GM12878 (cell line): ENCODE measurements at regions not wholly inside any gene's neighbourhood (a gene's known extent, or its start where the extent isn't known, plus 50 kb on each side); places are given as distances from the start of the nearest gene placed in this dataset.

Experiments
- ATAC-seq: fragments of 200-7000 bp; cut with Tn5 transposase; 3 replicates; pipeline ENCODE4 v1.9.1; 2020; ENCODE audit warnings: mild to moderate bottlenecking, moderate library complexity
- BruUV-seq: library from RNA; stranded (reverse); fragments of 400-500 nt; replicated peaks from 2 replicates; lab custom pipeline; 2021; lab: Mats Ljungman, UMichigan
- CTCF ChIA-PET: fragments of 300-600 bp; sonication (Branson Sonifier 250); formaldehyde crosslinking; extraction: SDS; loops from one replicate; lab custom pipeline; 2021; ENCODE audit warnings: inconsistent platforms; lab: Yijun Ruan, JAX
- POLR2A ChIA-PET: fragments of 350-600 bp; formaldehyde crosslinking; extraction: SDS; loops from one replicate; lab custom pipeline; 2021; ENCODE audit warnings: inconsistent platforms; lab: Charles Lee
- RAD21 ChIA-PET: fragments of 300-600 bp; sonication (Branson Sonifier 250); formaldehyde crosslinking; loops from one replicate; lab custom pipeline; 2023; ENCODE audit warnings: antibody characterized with exemption; ENCODE audit not compliant: unreplicated experiment; lab: Charles Lee
- SMC1A ChIA-PET: fragments of 300-600 bp; sonication (Branson Sonifier 250); formaldehyde crosslinking; loops from one replicate; lab custom pipeline; 2023; ENCODE audit not compliant: unreplicated experiment, uncharacterized antibody; lab: Charles Lee
- DNase-seq: peaks from one replicate; pipeline ENCODE4 v3.0.0-alpha.2; 2011; ENCODE audit warnings: low read depth, low spot score
- FAIRE-seq: peaks from 3 replicates; lab custom pipeline; 2011; peaks lifted over from hg19 to GRCh38; lab: Jason Lieb, UNC
- H2AFZ ChIP-seq: 2 replicates; pipeline ENCODE4 v1.6.0; 2011; ENCODE audit warnings: low read depth, low read length, control low read depth; ENCODE audit not compliant: control insufficient read depth
- H3K27ac ChIP-seq: 2 replicates; pipeline ENCODE4 v1.5.1; 2011; ENCODE audit warnings: control low read depth; ENCODE audit not compliant: control insufficient read depth, insufficient read depth
- H3K27me3 ChIP-seq, 2 experiments: replicated peaks in 1 of 2; 2 replicates each; pipeline versions ENCODE4 v1.6.0 to v1.6.1; 2011; ENCODE audit warnings: low read length in 1 of 2; ENCODE audit not compliant: control insufficient read depth in 2 of 2, insufficient read depth in 2 of 2
- H3K36me3 ChIP-seq, 2 experiments: 2 replicates each; pipeline ENCODE4 v1.5.1; 2011; ENCODE audit warnings: low read length in 1 of 2; ENCODE audit not compliant: control insufficient read depth in 2 of 2, insufficient read depth in 2 of 2
- H3K4me1 ChIP-seq: 2 replicates; pipeline ENCODE4 v1.6.1; 2011; ENCODE audit warnings: mild to moderate bottlenecking, low read length, moderate library complexity, mixed read lengths; ENCODE audit not compliant: control insufficient read depth, insufficient read depth
- H3K4me2 ChIP-seq: 2 replicates; pipeline ENCODE4 v1.6.0; 2011; ENCODE audit warnings: control low read depth; ENCODE audit not compliant: control insufficient read depth, insufficient read depth
- H3K4me3 ChIP-seq: fragments of 200-600 bp; sonication (generic); 2 replicates; pipeline ENCODE4 v1.5.1; 2016
- H3K79me2 ChIP-seq: 2 replicates; pipeline ENCODE4 v1.6.0; 2011; ENCODE audit warnings: low read length; ENCODE audit not compliant: control insufficient read depth, insufficient read depth
- H3K9ac ChIP-seq: 2 replicates; pipeline ENCODE4 v1.8.0; 2011; ENCODE audit warnings: low read length, control low read depth, mixed read lengths; ENCODE audit not compliant: control insufficient read depth, insufficient read depth
- H3K9me3 ChIP-seq: replicated peaks from 3 replicates; pipeline ENCODE4 v1.5.1; 2011; ENCODE audit warnings: mild to moderate bottlenecking, low read length; ENCODE audit not compliant: control insufficient read depth, insufficient read depth
- H4K20me1 ChIP-seq: 2 replicates; pipeline ENCODE4 v1.6.0; 2011; ENCODE audit not compliant: control insufficient read depth, insufficient read depth
- CREB1 ChIP-seq: IDR thresholded peaks from 2 replicates; pipeline ENCODE4 v1.6.1; 2012; ENCODE audit warnings: low read depth, mild to moderate bottlenecking, inconsistent platforms
- EED ChIP-seq: sonication (generic); IDR thresholded peaks from 2 replicates; pipeline ENCODE4 v1.6.1; 2016; ENCODE audit warnings: antibody characterized with exemption, low read depth
- IKZF2 ChIP-seq, 2 experiments: fragments of 450-650 bp; IDR thresholded peaks; 2 replicates each; pipeline ENCODE4 v1.6.1; 2017; ENCODE audit warnings: mild to moderate bottlenecking in 2 of 2, moderate library complexity in 2 of 2
- KAT2A ChIP-seq: conservative IDR thresholded peaks from 2 replicates; pipeline ENCODE4 v1.6.1; 2011; ENCODE audit warnings: low read depth, low read length; ENCODE audit not compliant: control insufficient read depth
- KDM1A ChIP-seq: fragments of 200-600 bp; sonication (generic); IDR thresholded peaks from 2 replicates; pipeline ENCODE4 v1.6.1; 2016; ENCODE audit warnings: borderline replicate concordance
- NFIC ChIP-seq: IDR thresholded peaks from 2 replicates; pipeline ENCODE4 v1.6.1; 2012; ENCODE audit warnings: low read depth, mild to moderate bottlenecking, inconsistent platforms, low read length, moderate library complexity
- RFX5 ChIP-seq: IDR thresholded peaks from 2 replicates; pipeline ENCODE4 v1.6.1; 2011; ENCODE audit warnings: low read depth, low read length, improper control_type of control experiment
- SMC3 ChIP-seq: IDR thresholded peaks from 2 replicates; pipeline ENCODE4 v1.6.1; 2011; ENCODE audit warnings: low read length, improper control_type of control experiment, borderline replicate concordance
- ZNF274 ChIP-seq: IDR thresholded peaks from one replicate; pipeline ENCODE4 v1.8.0; 2011; ENCODE audit not compliant: insufficient read length, insufficient read depth
- WGBS: methylation state at CpG from one replicate; pipeline ENCODE4 v1.1.6; 2016; ENCODE audit warnings: low lambda C conversion rate; ENCODE audit not compliant: insufficient replicate concordance, insufficient coverage; ENCODE audit errors: missing lambda C conversion rate; 5-methylcytosine and 5-hydroxymethylcytosine counted together
- in situ Hi-C: fragments of 300-500 bp; cut with MboI; formaldehyde crosslinking; loops from 9 replicates; pipeline ENCODE4 v1.14.3; 2018; ENCODE audit warnings: mixed read lengths
- intact Hi-C: fragments of 100-400 bp; cut with micrococcal nuclease; formaldehyde crosslinking; loops from one replicate; pipeline ENCODE4 v1.14.2; 2022; ENCODE audit not compliant: unreplicated experiment
- TF ChIP-seq, protein P1 (sequence below): fragments of 450-650 bp; IDR thresholded peaks from 2 replicates; pipeline ENCODE4 v1.6.1; 2016; ENCODE audit warnings: mild to moderate bottlenecking
- TF ChIP-seq, protein P2 (sequence below): IDR thresholded peaks from 2 replicates; pipeline ENCODE4 v1.6.1; 2012; ENCODE audit warnings: improper control_type of control experiment, low read depth, low read length; ENCODE audit not compliant: insufficient replicate concordance

DNA sequence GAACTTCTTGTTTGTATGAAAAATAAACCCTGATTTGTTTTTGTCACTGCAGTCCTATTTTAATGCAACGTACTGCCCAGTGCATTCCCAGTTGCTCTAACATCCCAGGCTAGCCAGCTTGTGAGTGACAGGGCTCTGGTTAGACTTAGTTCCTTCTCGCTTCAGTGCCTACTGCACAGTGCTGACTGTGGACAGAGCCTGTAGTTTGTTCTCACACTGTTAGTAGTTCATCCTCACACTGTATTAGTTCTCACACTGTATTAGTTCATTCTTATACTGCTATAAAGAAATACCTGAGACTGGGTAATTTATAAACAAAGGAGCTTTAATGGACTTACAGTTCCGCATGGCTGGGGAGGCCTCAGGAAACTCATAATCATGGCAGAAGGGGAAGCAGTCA, 116.6 kb upstream of the SALL1 start:
- H2AFZ ChIP-seq: no peak overlapping the region
- TF ChIP-seq, protein P1, sequence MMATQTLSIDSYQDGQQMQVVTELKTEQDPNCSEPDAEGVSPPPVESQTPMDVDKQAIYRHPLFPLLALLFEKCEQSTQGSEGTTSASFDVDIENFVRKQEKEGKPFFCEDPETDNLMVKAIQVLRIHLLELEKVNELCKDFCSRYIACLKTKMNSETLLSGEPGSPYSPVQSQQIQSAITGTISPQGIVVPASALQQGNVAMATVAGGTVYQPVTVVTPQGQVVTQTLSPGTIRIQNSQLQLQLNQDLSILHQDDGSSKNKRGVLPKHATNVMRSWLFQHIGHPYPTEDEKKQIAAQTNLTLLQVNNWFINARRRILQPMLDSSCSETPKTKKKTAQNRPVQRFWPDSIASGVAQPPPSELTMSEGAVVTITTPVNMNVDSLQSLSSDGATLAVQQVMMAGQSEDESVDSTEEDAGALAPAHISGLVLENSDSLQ: 0 out of 2 replicates have a peak, but pooled peaks have one; percentile 16
- no peak for TF ChIP-seq IKZF2 (IDR thresholded peaks at IDR 0.05)
- TF ChIP-seq, all 136 proteins: peak for 1
- ChIA-PET SMC1A (no interaction called here), POLR2A (no interaction called here), CTCF (no interaction called here), RAD21 (no interaction called here)
- Histone ChIP-seq H3K4me1 (no peaks in the 10 kb centered on the region), H3K27me3 (no peaks in the 10 kb centered on the region), H3K27ac (no peak overlapping the region), H4K20me1 (no peaks in the 10 kb centered on the region), H3K9ac (no peak overlapping the region), H3K4me2 (no peak overlapping the region), H3K9me3 (no peaks in the 10 kb centered on the region), H3K79me2 (no peaks in the 10 kb centered on the region), H3K4me3 (no peak overlapping the region), H3K36me3 (no peaks in the 10 kb centered on the region)
- DNase-seq (no peak), ATAC-seq (no peak), FAIRE-seq (no peak)
- in situ Hi-C loops (no loop called here), intact Hi-C loops (loop anchor here (10.0 kb wide), 1 partner anchor 63 kb away; no protein-coding TSS in a partner anchor)
- no TSS peak for BruUV-seq
- WGBS: 2% methylated on average over 3 of the region's 3 CpGs

DNA sequence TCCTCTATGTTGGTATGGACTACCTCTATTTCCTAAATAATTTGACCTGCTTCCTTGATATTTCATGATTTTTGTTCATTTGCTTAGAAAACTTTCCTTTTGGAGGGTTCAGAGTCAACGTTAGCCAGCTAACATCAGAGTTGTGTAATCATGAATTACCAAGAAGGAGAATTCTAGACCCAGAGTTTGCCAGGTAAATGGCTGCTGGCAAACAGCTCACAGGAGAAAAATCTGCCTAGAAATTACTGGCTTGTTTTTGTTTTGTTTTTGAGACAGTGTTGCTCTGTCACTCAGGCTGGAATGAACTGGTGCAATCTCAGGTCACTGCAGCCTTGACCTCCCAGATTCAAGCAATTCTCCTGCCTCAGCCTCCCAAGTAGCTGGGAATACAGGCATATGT, 111.4 kb upstream of the SALL1 start:
- in situ Hi-C loops (no loop called here), intact Hi-C loops (loop anchor here (10.0 kb wide), 1 partner anchor 58 kb away; no protein-coding TSS in a partner anchor)
- ChIA-PET RAD21 (no interaction called here), POLR2A (no interaction called here), SMC1A (no interaction called here), CTCF (no interaction called here)
- Histone ChIP-seq H3K27ac (no peak overlapping the region), H3K4me2 (no peak overlapping the region), H2AFZ (no peak overlapping the region), H4K20me1 (no peaks in the 10 kb centered on the region), H3K36me3 (no peaks in the 10 kb centered on the region), H3K9ac (no peak overlapping the region), H3K9me3 (no peaks in the 10 kb centered on the region; the same call in 2 of the 3 replicates), H3K27me3 (no peaks in the 10 kb centered on the region), H3K4me3 (no peak overlapping the region), H3K4me1 (no peaks in the 10 kb centered on the region), H3K79me2 (no peaks in the 10 kb centered on the region)
- DNase-seq: no peak
- 8% methylated on average over 1 of the region's 1 CpG for WGBS
- no peak for ATAC-seq
- BruUV-seq: no TSS peak
- FAIRE-seq: no peak
- TF ChIP-seq SMC3: no peak
- TF ChIP-seq NFIC: no peak
- TF ChIP-seq ZNF274: no peak
- TF ChIP-seq, protein P2, sequence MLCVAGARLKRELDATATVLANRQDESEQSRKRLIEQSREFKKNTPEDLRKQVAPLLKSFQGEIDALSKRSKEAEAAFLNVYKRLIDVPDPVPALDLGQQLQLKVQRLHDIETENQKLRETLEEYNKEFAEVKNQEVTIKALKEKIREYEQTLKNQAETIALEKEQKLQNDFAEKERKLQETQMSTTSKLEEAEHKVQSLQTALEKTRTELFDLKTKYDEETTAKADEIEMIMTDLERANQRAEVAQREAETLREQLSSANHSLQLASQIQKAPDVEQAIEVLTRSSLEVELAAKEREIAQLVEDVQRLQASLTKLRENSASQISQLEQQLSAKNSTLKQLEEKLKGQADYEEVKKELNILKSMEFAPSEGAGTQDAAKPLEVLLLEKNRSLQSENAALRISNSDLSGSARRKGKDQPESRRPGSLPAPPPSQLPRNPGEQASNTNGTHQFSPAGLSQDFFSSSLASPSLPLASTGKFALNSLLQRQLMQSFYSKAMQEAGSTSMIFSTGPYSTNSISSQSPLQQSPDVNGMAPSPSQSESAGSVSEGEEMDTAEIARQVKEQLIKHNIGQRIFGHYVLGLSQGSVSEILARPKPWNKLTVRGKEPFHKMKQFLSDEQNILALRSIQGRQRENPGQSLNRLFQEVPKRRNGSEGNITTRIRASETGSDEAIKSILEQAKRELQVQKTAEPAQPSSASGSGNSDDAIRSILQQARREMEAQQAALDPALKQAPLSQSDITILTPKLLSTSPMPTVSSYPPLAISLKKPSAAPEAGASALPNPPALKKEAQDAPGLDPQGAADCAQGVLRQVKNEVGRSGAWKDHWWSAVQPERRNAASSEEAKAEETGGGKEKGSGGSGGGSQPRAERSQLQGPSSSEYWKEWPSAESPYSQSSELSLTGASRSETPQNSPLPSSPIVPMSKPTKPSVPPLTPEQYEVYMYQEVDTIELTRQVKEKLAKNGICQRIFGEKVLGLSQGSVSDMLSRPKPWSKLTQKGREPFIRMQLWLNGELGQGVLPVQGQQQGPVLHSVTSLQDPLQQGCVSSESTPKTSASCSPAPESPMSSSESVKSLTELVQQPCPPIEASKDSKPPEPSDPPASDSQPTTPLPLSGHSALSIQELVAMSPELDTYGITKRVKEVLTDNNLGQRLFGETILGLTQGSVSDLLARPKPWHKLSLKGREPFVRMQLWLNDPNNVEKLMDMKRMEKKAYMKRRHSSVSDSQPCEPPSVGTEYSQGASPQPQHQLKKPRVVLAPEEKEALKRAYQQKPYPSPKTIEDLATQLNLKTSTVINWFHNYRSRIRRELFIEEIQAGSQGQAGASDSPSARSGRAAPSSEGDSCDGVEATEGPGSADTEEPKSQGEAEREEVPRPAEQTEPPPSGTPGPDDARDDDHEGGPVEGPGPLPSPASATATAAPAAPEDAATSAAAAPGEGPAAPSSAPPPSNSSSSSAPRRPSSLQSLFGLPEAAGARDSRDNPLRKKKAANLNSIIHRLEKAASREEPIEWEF: no peak
- no peak for TF ChIP-seq KDM1A
- TF ChIP-seq KAT2A: no peak
- no peak for TF ChIP-seq RFX5
- no peak for TF ChIP-seq EED
- TF ChIP-seq CREB1: no peak
- TF ChIP-seq, protein P1: no peak
